Cardiac fibroblast (primary cell): ENCODE measurements at regions not wholly inside any gene's neighbourhood (a gene's known extent, or its start where the extent isn't known, plus 50 kb on each side); places are given as distances from the start of the nearest gene placed in this dataset.

Experiments used
- DNase-seq, 2 donors: peaks; one replicate each; pipeline versions ENCODE4 v3.0.0 to v3.0.0-alpha.2; 2010; ENCODE audit warnings: low read depth in 2 of 2
- H3K4me3 ChIP-seq, 2 donors: replicated peaks in 1 of 2; 1 replicate in 1 of 2; 2 replicates in 1 of 2; pipeline ENCODE4 v1.5.1; 2011; ENCODE audit warnings: low read depth in 2 of 2, low read length in 2 of 2, mild to moderate bottlenecking in 2 of 2, moderate library complexity in 1 of 2
- CTCF ChIP-seq: IDR thresholded peaks from one replicate; pipeline ENCODE4 v1.5.1; 2011; ENCODE audit warnings: low read depth, mild to moderate bottlenecking, low read length, inconsistent platforms

- no peak overlapping the region for H3K4me3 ChIP-seq
- DNase-seq, result no peak
- TF ChIP-seq CTCF, result no peak
Observed at GRCh38 chr2:12795851-12796250, 79.1 kb downstream of the TRIB2 start.

- no peak overlapping the region for H3K4me3 ChIP-seq
- peak in 1 of 2 donors; percentile 33 for DNase-seq
- TF ChIP-seq CTCF, result no peak
Observed at GRCh38 chr2:12796657-12797056, 79.9 kb downstream of the TRIB2 start.

GRCh38 chr2:12797815-12798214 lies 81.1 kb downstream of the TRIB2 start:
- DNase-seq, result peak; percentile 92 to 94
- no peak for TF ChIP-seq CTCF

GRCh38 chr2:12803607-12804006 lies 86.9 kb downstream of the TRIB2 start:
- TF ChIP-seq CTCF, result no peak

More at GRCh38 chr2:12797815-12798214, 81.1 kb downstream of the TRIB2 start:
- no peak overlapping the region for H3K4me3 ChIP-seq

GRCh38 chr2:12804091-12804856 lies 87.5 kb downstream of the TRIB2 start:
- H3K4me3 ChIP-seq, result no peak overlapping the region
- no peak for TF ChIP-seq CTCF
- no peak for DNase-seq

More at GRCh38 chr2:12803607-12804006, 86.9 kb downstream of the TRIB2 start:
- H3K4me3 ChIP-seq, result no peak overlapping the region
- DNase-seq, result no peak

GRCh38 chr2:12805033-12805432 lies 88.3 kb downstream of the TRIB2 start:
- DNase-seq, result no peak
- no peak overlapping the region for H3K4me3 ChIP-seq
- TF ChIP-seq CTCF, result no peak
